ENCODE measurements at regions not wholly inside any gene's neighbourhood (a gene's known extent, or its start where the extent isn't known, plus 50 kb on each side); places are given as distances from the start of the nearest gene placed in this dataset.

DNA sequence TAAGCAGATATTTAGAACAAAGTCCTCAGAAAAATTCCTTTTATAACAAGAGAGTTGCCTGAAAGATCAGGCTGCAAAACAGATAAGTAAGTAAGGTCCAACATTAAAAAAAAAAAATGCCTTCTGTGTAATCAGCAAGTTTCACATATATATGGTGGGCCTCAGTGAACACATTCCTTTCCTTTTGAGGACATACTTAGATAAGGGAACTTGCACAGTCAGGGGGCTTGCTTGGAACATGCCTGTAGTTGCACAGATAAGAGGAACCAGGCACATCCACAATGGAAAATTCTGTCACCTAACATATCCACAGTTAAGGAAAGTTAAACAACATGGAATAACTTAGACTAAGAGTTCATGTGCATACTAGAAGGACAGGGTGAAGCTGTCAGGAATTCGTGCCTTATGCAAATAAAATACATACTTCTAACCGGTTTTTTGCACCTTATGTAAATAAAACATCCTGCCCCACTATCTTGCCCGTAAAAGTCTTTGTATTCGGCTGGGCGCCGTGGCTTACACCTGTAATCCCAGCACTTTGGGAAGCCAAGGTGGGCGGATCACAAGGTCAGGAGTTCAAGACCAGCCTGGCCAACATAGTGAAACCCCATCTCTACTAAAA, 257.3 kb downstream of the ZNF33B start:
- TF ChIP-seq, protein P1, sequence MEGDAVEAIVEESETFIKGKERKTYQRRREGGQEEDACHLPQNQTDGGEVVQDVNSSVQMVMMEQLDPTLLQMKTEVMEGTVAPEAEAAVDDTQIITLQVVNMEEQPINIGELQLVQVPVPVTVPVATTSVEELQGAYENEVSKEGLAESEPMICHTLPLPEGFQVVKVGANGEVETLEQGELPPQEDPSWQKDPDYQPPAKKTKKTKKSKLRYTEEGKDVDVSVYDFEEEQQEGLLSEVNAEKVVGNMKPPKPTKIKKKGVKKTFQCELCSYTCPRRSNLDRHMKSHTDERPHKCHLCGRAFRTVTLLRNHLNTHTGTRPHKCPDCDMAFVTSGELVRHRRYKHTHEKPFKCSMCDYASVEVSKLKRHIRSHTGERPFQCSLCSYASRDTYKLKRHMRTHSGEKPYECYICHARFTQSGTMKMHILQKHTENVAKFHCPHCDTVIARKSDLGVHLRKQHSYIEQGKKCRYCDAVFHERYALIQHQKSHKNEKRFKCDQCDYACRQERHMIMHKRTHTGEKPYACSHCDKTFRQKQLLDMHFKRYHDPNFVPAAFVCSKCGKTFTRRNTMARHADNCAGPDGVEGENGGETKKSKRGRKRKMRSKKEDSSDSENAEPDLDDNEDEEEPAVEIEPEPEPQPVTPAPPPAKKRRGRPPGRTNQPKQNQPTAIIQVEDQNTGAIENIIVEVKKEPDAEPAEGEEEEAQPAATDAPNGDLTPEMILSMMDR (IDR thresholded peaks at IDR 0.05; ENCODE audit: low read length), result no peak
- no peak for TF ChIP-seq EZH2 (IDR thresholded peaks at IDR 0.05; ENCODE audit: borderline replicate concordance, low read length)

Measured in OCI-LY1 (cell line).